WTC11 (cell line): ENCODE measurements at regions not wholly inside any gene's neighbourhood (a gene's known extent, or its start where the extent isn't known, plus 50 kb on each side); places are given as distances from the start of the nearest gene placed in this dataset.

Experiments
- ATAC-seq: fragments of 200-7000 bp; cut with Tn5 transposase; 2 replicates; pipeline ENCODE4 v1.10.0; 2021; ENCODE audit warnings: mild to moderate bottlenecking, moderate library complexity
- CTCF ChIA-PET: fragments of 300-600 bp; sonication (Branson Sonifier 250); formaldehyde crosslinking; loops from one replicate; lab custom pipeline; 2021; ENCODE audit warnings: antibody characterized with exemption; lab: Charles Lee
- POLR2A ChIA-PET: fragments of 350-600 bp; sonication (Branson Sonifier 250); formaldehyde crosslinking; loops from one replicate; lab custom pipeline; 2021; ENCODE audit warnings: antibody characterized with exemption; lab: Charles Lee
- DNase-seq: peaks from one replicate; pipeline ENCODE4 v3.0.0; 2021; ENCODE audit warnings: low spot score
- H3K27ac Mint-ChIP-seq: 2 replicates; pipeline ENCODE4 v1.8.0; 2021; ENCODE audit warnings: mixed read lengths
- H3K27me3 Mint-ChIP-seq: 2 replicates; pipeline ENCODE4 v1.8.0; 2021; ENCODE audit warnings: low read depth, mild to moderate bottlenecking, moderate library complexity, mixed read lengths
- H3K36me3 Mint-ChIP-seq: 2 replicates; pipeline ENCODE4 v1.8.0; 2021; ENCODE audit warnings: mixed read lengths
- H3K4me1 Mint-ChIP-seq: 2 replicates; pipeline ENCODE4 v1.8.0; 2022; ENCODE audit warnings: mixed read lengths
- H3K4me3 Mint-ChIP-seq: 2 replicates; pipeline ENCODE4 v1.8.0; 2021; ENCODE audit warnings: mild to moderate bottlenecking, moderate library complexity, mixed read lengths
- H3K9me3 Mint-ChIP-seq: 2 replicates; pipeline ENCODE4 v1.8.0; 2021; ENCODE audit warnings: mixed read lengths
- GTF2I ChIP-seq: fragments of 250-450 bp; sonication (Bioruptor Pico); conservative IDR thresholded peaks from 2 replicates; pipeline ENCODE4 v1.4.0; 2021; ENCODE audit warnings: mild to moderate bottlenecking
- JAZF1 ChIP-seq: fragments of 250-450 bp; sonication (Bioruptor Pico); IDR thresholded peaks from 2 replicates; pipeline ENCODE4 v1.9.0; 2021; ENCODE audit warnings: moderate library complexity, mild to moderate bottlenecking, inconsistent platforms
- KAT7 ChIP-seq: sonication (generic); formaldehyde crosslinking; IDR thresholded peaks from 2 replicates; pipeline ENCODE4 v1.8.1; 2023; ENCODE audit warnings: missing genetic modification reagents, mild to moderate bottlenecking, borderline replicate concordance
- MXD4 ChIP-seq: fragments of 250-450 bp; sonication (Bioruptor Pico); IDR thresholded peaks from 2 replicates; pipeline ENCODE4 v1.8.0; 2021; ENCODE audit warnings: mild to moderate bottlenecking, moderate library complexity, borderline replicate concordance
- MYBL2 ChIP-seq: sonication (generic); formaldehyde crosslinking; IDR thresholded peaks from 2 replicates; pipeline ENCODE4 v1.8.1; 2023; ENCODE audit warnings: mild to moderate bottlenecking, moderate library complexity, missing genetic modification reagents
- NFE2L1 ChIP-seq: sonication (generic); formaldehyde crosslinking; IDR thresholded peaks from 2 replicates; pipeline ENCODE4 v1.8.1; 2023; ENCODE audit warnings: missing genetic modification reagents
- NFYB ChIP-seq: sonication (generic); formaldehyde crosslinking; conservative IDR thresholded peaks from 2 replicates; pipeline ENCODE4 v1.8.0; 2022; ENCODE audit warnings: low read depth, missing genetic modification reagents
- NR1H2 ChIP-seq: sonication (generic); formaldehyde crosslinking; IDR thresholded peaks from 2 replicates; pipeline ENCODE4 v1.9.0; 2021; ENCODE audit warnings: mild to moderate bottlenecking, moderate library complexity, missing genetic modification reagents
- RORB ChIP-seq: fragments of 250-450 bp; sonication (Bioruptor Pico); IDR thresholded peaks from 2 replicates; pipeline ENCODE4 v1.9.0; 2021; ENCODE audit warnings: mild to moderate bottlenecking
- SMAD4 ChIP-seq: sonication (generic); formaldehyde crosslinking; IDR thresholded peaks from 2 replicates; pipeline ENCODE4 v1.8.0; 2022; ENCODE audit warnings: mild to moderate bottlenecking, missing genetic modification reagents
- SOX15 ChIP-seq: fragments of 250-450 bp; sonication (Bioruptor Pico); IDR thresholded peaks from 2 replicates; pipeline ENCODE4 v1.9.0; 2021; ENCODE audit warnings: mild to moderate bottlenecking
- TCF7 ChIP-seq: sonication (generic); formaldehyde crosslinking; IDR thresholded peaks from 2 replicates; pipeline ENCODE4 v1.8.0; 2022; ENCODE audit warnings: mild to moderate bottlenecking, low read depth, missing genetic modification reagents, moderate library complexity
- TEAD1 ChIP-seq: sonication (generic); formaldehyde crosslinking; IDR thresholded peaks from 2 replicates; pipeline ENCODE4 v1.8.0; 2022; ENCODE audit warnings: mild to moderate bottlenecking, missing genetic modification reagents
- TP53 ChIP-seq: sonication (generic); formaldehyde crosslinking; IDR thresholded peaks from 2 replicates; pipeline ENCODE4 v1.8.1; 2023; ENCODE audit warnings: mild to moderate bottlenecking, missing genetic modification reagents
- ZNF138 ChIP-seq: sonication (generic); formaldehyde crosslinking; conservative IDR thresholded peaks from 2 replicates; pipeline ENCODE4 v1.8.1; 2022; ENCODE audit warnings: mild to moderate bottlenecking, moderate library complexity, missing genetic modification reagents
- ZNF263 ChIP-seq: sonication (generic); formaldehyde crosslinking; IDR thresholded peaks from 2 replicates; pipeline ENCODE4 v1.8.1; 2022; ENCODE audit warnings: low read depth, mild to moderate bottlenecking, moderate library complexity, missing genetic modification reagents
- ZNF396 ChIP-seq: fragments of 250-450 bp; sonication (Bioruptor Pico); IDR thresholded peaks from 2 replicates; pipeline ENCODE4 v1.8.0; 2021; ENCODE audit warnings: mild to moderate bottlenecking, moderate library complexity, borderline replicate concordance
- ZNF423 ChIP-seq: fragments of 250-450 bp; sonication (Bioruptor Pico); IDR thresholded peaks from 2 replicates; pipeline ENCODE4 v2.1.2; 2022; ENCODE audit warnings: mild to moderate bottlenecking, moderate library complexity
- TF ChIP-seq, protein P1 (sequence below): sonication (generic); formaldehyde crosslinking; IDR thresholded peaks from 2 replicates; pipeline ENCODE4 v1.8.0; 2023; ENCODE audit warnings: missing genetic modification reagents
- TF ChIP-seq, protein P2 (sequence below): fragments of 250-450 bp; sonication (Bioruptor Pico); conservative IDR thresholded peaks from 2 replicates; pipeline ENCODE4 v1.9.0; 2021; ENCODE audit warnings: mild to moderate bottlenecking
- TF ChIP-seq, protein P3 (sequence below): sonication (generic); formaldehyde crosslinking; IDR thresholded peaks from 2 replicates; pipeline ENCODE4 v1.8.0; 2022; ENCODE audit warnings: mild to moderate bottlenecking, missing genetic modification reagents
- TF ChIP-seq, protein P4 (sequence below): sonication (generic); formaldehyde crosslinking; IDR thresholded peaks from 2 replicates; pipeline ENCODE4 v1.8.1; 2022; ENCODE audit warnings: mild to moderate bottlenecking, missing genetic modification reagents, moderate library complexity, borderline replicate concordance
- TF ChIP-seq, protein P5 (sequence below): sonication (generic); formaldehyde crosslinking; IDR thresholded peaks from 2 replicates; pipeline ENCODE4 v1.8.1; 2023; ENCODE audit warnings: mild to moderate bottlenecking, missing genetic modification reagents, moderate library complexity
- TF ChIP-seq, protein P6 (sequence below): sonication (generic); formaldehyde crosslinking; IDR thresholded peaks from 2 replicates; pipeline ENCODE4 v1.8.1; 2023; ENCODE audit warnings: mild to moderate bottlenecking, missing genetic modification reagents, borderline replicate concordance

DNA sequence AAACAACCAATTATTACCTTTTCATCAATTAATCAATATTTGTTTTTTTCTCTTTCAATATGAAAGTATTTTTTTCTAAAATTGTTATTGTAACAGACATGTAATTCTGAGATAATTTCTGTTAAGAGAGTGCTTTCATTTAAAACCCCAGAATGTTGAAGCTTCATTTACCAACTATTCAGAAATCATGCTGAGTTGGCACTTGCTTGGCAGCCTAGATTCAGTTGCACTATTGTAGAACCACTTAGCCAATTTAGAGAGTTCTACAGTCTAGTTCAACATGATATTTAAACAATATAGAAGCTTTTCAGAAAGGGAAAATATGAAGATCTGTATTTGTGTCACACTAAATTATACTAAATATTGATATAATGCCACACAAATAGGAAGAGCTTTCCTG is 56.1 kb upstream of the NKAIN2 start:
- CTCF ChIA-PET: interaction anchor here (1.9 kb wide), 1 partner anchor 32 kb away, joined by 6 read pairs; no protein-coding TSS in a partner anchor
- ATAC-seq: no peak
- H3K9me3 Mint-ChIP-seq: peaks cover 5% of the 10 kb centered on the region
- H3K4me3 Mint-ChIP-seq: no peak overlapping the region
- no peaks in the 10 kb centered on the region for H3K27me3 Mint-ChIP-seq
- no peak overlapping the region for H3K27ac Mint-ChIP-seq
- no peaks in the 10 kb centered on the region for H3K36me3 Mint-ChIP-seq
- POLR2A ChIA-PET: no interaction called here
- H3K4me1 Mint-ChIP-seq: peaks cover 4% of the 10 kb centered on the region
- TF ChIP-seq NFE2L1 (no peak), MXD4 (no peak), ZNF138 (CRISPR knock-in tag) (no peak), TCF7 (CRISPR knock-in tag) (no peak), KAT7 (CRISPR knock-in tag) (no peak), SOX15 (CRISPR knock-in tag) (no peak), MYBL2 (CRISPR knock-in tag) (no peak), GTF2I (CRISPR knock-in tag) (no peak)
- TF ChIP-seq, all 79 proteins: peak for 0
- DNase-seq: no peak

DNA sequence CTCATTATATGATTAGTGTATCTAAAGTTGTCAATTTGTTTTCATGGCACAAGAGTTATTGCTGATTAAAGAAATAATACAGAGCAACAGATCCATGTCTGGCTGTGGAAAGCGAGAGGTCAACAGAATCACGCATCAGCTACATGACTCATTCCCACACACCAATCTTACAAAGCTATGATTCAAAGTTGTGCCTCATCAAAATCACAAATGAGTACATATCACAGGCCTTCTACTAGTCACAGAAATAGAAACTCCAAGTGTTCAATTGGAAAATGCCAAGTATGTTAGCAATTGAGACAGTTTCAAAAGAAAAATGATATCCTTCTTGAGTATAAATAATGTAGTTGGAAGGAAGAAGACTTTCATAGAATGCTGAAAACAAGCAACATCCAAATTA is 57.8 kb upstream of the NKAIN2 start:
- ATAC-seq (no peak), DNase-seq (no peak)
- Mint-ChIP-seq H3K36me3 (no peaks in the 10 kb centered on the region), H3K4me3 (no peak overlapping the region), H3K9me3 (no peaks in the 10 kb centered on the region), H3K27ac (no peak overlapping the region), H3K4me1 (peaks cover 4% of the 10 kb centered on the region), H3K27me3 (no peaks in the 10 kb centered on the region)
- POLR2A ChIA-PET: no interaction called here
- CTCF ChIA-PET: no interaction called here
- TF ChIP-seq RORB (no peak), JAZF1 (CRISPR knock-in tag) (no peak), TCF7 (CRISPR knock-in tag) (no peak)
- TF ChIP-seq, protein P1, sequence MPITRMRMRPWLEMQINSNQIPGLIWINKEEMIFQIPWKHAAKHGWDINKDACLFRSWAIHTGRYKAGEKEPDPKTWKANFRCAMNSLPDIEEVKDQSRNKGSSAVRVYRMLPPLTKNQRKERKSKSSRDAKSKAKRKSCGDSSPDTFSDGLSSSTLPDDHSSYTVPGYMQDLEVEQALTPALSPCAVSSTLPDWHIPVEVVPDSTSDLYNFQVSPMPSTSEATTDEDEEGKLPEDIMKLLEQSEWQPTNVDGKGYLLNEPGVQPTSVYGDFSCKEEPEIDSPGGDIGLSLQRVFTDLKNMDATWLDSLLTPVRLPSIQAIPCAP (CRISPR knock-in tag): no peak
- TF ChIP-seq, protein P2, sequence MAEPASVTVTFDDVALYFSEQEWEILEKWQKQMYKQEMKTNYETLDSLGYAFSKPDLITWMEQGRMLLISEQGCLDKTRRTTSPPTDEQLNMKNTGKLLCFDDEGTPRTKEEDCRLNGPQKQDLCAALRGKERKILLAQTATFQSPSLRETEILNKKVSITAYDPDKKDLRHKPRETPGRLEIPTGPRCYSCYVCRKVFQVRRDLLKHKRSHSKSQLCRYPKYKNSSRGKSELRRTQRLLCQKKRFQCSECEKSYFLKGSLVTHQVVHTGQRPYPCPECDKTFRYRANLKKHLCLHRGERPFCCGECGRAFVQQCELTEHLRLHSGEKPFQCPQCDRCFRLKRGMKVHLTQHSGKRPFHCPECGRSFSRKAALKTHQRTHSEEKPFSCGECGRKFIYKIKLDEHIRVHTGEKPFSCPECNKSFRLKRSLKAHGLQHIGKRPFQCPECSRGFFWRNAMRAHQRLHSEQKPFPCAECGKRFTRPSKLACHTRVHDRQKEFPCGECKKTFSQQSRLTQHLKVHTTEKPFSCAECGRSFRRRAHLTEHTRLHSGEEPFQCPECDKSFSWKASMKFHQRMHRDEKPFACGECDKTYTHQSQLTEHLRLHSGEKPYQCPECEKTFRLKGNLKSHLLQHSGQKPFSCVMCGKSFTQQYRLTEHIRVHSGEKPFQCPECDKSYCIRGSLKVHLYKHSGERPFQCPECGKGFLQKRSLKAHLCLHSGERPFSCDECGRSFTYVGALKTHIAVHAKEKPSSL (CRISPR knock-in tag): no peak

DNA sequence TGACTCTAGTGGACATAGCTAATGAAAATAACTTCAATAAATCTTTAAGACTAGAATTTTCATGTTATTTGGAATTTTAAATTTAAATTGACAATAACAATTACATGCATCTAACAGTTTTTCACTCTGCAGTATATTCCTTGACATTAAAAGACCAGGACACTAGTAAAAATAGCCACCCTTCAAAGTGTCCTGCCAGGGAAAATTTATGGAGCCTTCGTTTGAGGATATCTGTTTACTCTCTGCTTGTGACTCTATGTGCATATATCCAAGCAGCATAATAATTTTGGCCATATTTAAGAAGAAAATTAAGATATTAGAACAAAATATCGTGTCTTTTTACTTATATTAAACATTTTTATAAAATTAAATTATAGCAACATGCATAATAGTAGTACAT is 58.8 kb upstream of the NKAIN2 start:
- H3K36me3 Mint-ChIP-seq: no peaks in the 10 kb centered on the region
- POLR2A ChIA-PET: no interaction called here
- H3K4me1 Mint-ChIP-seq: no peaks in the 10 kb centered on the region
- no peak overlapping the region for H3K4me3 Mint-ChIP-seq
- no peak overlapping the region for H3K27ac Mint-ChIP-seq
- no peaks in the 10 kb centered on the region for H3K9me3 Mint-ChIP-seq
- no peak for DNase-seq
- CTCF ChIA-PET: no interaction called here
- ATAC-seq: no peak
- H3K27me3 Mint-ChIP-seq: no peaks in the 10 kb centered on the region
- TF ChIP-seq TEAD1 (CRISPR knock-in tag): no peak
- no peak for TF ChIP-seq ZNF396
- TF ChIP-seq NR1H2 (CRISPR knock-in tag): no peak
- no peak for TF ChIP-seq NFYB (CRISPR knock-in tag)
- no peak for TF ChIP-seq KAT7 (CRISPR knock-in tag)
- no peak for TF ChIP-seq MYBL2 (CRISPR knock-in tag)
- TF ChIP-seq, protein P3, sequence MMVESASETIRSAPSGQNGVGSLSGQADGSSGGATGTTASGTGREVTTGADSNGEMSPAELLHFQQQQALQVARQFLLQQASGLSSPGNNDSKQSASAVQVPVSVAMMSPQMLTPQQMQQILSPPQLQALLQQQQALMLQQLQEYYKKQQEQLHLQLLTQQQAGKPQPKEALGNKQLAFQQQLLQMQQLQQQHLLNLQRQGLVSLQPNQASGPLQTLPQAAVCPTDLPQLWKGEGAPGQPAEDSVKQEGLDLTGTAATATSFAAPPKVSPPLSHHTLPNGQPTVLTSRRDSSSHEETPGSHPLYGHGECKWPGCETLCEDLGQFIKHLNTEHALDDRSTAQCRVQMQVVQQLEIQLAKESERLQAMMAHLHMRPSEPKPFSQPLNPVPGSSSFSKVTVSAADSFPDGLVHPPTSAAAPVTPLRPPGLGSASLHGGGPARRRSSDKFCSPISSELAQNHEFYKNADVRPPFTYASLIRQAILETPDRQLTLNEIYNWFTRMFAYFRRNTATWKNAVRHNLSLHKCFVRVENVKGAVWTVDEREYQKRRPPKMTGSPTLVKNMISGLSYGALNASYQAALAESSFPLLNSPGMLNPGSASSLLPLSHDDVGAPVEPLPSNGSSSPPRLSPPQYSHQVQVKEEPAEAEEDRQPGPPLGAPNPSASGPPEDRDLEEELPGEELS: no peak
- TF ChIP-seq, protein P4, sequence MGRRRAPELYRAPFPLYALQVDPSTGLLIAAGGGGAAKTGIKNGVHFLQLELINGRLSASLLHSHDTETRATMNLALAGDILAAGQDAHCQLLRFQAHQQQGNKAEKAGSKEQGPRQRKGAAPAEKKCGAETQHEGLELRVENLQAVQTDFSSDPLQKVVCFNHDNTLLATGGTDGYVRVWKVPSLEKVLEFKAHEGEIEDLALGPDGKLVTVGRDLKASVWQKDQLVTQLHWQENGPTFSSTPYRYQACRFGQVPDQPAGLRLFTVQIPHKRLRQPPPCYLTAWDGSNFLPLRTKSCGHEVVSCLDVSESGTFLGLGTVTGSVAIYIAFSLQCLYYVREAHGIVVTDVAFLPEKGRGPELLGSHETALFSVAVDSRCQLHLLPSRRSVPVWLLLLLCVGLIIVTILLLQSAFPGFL (CRISPR knock-in tag): no peak
- TF ChIP-seq TP53: no peak
- TF ChIP-seq ZNF263: no peak
- no peak for TF ChIP-seq JAZF1 (CRISPR knock-in tag)
- TF ChIP-seq, protein P5, sequence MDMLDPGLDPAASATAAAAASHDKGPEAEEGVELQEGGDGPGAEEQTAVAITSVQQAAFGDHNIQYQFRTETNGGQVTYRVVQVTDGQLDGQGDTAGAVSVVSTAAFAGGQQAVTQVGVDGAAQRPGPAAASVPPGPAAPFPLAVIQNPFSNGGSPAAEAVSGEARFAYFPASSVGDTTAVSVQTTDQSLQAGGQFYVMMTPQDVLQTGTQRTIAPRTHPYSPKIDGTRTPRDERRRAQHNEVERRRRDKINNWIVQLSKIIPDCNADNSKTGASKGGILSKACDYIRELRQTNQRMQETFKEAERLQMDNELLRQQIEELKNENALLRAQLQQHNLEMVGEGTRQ (CRISPR knock-in tag): no peak
- TF ChIP-seq SMAD4 (CRISPR knock-in tag): no peak
- TF ChIP-seq, protein P6, sequence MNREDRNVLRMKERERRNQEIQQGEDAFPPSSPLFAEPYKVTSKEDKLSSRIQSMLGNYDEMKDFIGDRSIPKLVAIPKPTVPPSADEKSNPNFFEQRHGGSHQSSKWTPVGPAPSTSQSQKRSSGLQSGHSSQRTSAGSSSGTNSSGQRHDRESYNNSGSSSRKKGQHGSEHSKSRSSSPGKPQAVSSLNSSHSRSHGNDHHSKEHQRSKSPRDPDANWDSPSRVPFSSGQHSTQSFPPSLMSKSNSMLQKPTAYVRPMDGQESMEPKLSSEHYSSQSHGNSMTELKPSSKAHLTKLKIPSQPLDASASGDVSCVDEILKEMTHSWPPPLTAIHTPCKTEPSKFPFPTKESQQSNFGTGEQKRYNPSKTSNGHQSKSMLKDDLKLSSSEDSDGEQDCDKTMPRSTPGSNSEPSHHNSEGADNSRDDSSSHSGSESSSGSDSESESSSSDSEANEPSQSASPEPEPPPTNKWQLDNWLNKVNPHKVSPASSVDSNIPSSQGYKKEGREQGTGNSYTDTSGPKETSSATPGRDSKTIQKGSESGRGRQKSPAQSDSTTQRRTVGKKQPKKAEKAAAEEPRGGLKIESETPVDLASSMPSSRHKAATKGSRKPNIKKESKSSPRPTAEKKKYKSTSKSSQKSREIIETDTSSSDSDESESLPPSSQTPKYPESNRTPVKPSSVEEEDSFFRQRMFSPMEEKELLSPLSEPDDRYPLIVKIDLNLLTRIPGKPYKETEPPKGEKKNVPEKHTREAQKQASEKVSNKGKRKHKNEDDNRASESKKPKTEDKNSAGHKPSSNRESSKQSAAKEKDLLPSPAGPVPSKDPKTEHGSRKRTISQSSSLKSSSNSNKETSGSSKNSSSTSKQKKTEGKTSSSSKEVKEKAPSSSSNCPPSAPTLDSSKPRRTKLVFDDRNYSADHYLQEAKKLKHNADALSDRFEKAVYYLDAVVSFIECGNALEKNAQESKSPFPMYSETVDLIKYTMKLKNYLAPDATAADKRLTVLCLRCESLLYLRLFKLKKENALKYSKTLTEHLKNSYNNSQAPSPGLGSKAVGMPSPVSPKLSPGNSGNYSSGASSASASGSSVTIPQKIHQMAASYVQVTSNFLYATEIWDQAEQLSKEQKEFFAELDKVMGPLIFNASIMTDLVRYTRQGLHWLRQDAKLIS: no peak
- TF ChIP-seq ZNF423 (CRISPR knock-in tag): no peak
